Gastrocnemius medialis (tissue), 4 donors: ENCODE measurements at regions not wholly inside any gene's neighbourhood (a gene's known extent, or its start where the extent isn't known, plus 50 kb on each side); places are given as distances from the start of the nearest gene placed in this dataset.

Experiments
- ATAC-seq, 2 donors: fragments of 150-250 bp; one replicate each; pipeline ENCODE4 v1.9.1; 2016
- DNase-seq, 2 donors: peaks; one replicate each; pipeline ENCODE4 v3.0.0-alpha.2; 2019
- H3K27ac ChIP-seq, 4 donors: fragments of 200-600 bp; sonication (generic); 1 replicate in 1 of 4; 2 replicates in 3 of 4; pipeline ENCODE4 v1.5.1; 2016 to 2018; ENCODE audit warnings: mild to moderate bottlenecking in 2 of 4, moderate library complexity in 1 of 4
- H3K27me3 ChIP-seq, 3 donors: fragments of 200-600 bp; sonication (generic) in 2 of 3; 1 replicate in 1 of 3; 2 replicates in 2 of 3; pipeline versions ENCODE4 v1.5.1 to v1.6.0; 2016 to 2019; ENCODE audit warnings: mild to moderate bottlenecking in 1 of 3, moderate library complexity in 1 of 3
- H3K36me3 ChIP-seq, 2 donors: fragments of 200-600 bp; sonication (generic) in 1 of 2; one replicate each; pipeline ENCODE4 v1.5.1; 2017 to 2018
- H3K4me1 ChIP-seq, 2 donors: fragments of 200-600 bp; sonication (generic) in 1 of 2; one replicate each; pipeline ENCODE4 v1.5.1; 2016 to 2017; ENCODE audit warnings: mild to moderate bottlenecking in 2 of 2
- H3K4me3 ChIP-seq, 4 donors: fragments of 200-600 bp; sonication (generic) in 3 of 4; 1 replicate in 1 of 4; 2 replicates in 3 of 4; pipeline ENCODE4 v1.5.1; 2016 to 2019; ENCODE audit warnings: mild to moderate bottlenecking in 2 of 4
- H3K9me3 ChIP-seq, 3 donors: fragments of 200-600 bp; sonication (generic) in 2 of 3; 1 replicate in 1 of 3; 2 replicates in 2 of 3; pipeline ENCODE4 v1.5.1; 2016 to 2019
- CTCF ChIP-seq, 5 experiments: fragments of 450-650 bp in 3 of 5; fragments of 200-600 bp in 2 of 5; sonication (generic) in 2 of 5; IDR thresholded peaks in 4 of 5; conservative IDR thresholded peaks in 1 of 5; 1 replicate in 4 of 5; 2 replicates in 1 of 5; pipeline ENCODE4 v1.5.1; 2016 to 2019; ENCODE audit warnings: antibody characterized with exemption in 5 of 5, mild to moderate bottlenecking in 3 of 5, moderate library complexity in 3 of 5
- POLR2A ChIP-seq, 2 donors: fragments of 450-650 bp; IDR thresholded peaks; one replicate each; pipeline ENCODE4 v1.6.1; 2017; ENCODE audit warnings: antibody characterized with exemption in 2 of 2, mild to moderate bottlenecking in 2 of 2, moderate library complexity in 2 of 2
- in situ Hi-C, 4 donors: fragments of 200-750 bp; cut with MboI; loops; one replicate each; pipeline versions ENCODE4 v1.15.0 to v1.8.0; 2017; ENCODE audit warnings: low sequenced_read_pairs in 4 of 4
- intact Hi-C: fragments of 100-400 bp; cut with DNase I; formaldehyde crosslinking; loops from one replicate; pipeline ENCODE4 v1.15.1; 2023; ENCODE audit warnings: low total_unique reads

DNA sequence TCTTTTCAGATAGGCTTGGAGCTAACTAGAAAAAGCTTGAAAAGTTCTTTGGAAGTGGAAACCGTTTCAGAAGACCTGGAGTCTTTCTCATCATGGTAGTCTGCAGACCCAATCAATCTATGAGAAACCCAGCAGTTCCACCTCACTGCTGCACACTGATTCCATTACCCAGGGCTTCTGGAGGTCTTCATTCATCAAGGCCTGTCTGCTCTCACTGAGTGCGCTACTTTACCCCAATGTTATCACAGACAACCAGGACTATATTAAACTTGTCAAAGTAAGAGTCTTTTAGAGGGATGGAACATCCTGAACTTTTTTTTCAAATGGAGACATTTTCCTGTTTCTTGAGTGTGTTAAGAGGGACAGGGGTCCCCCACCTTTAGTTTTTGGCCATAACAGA lies 93.1 kb downstream of the BOD1 start:
- in situ Hi-C loops: no loop called here
- Histone ChIP-seq H3K27ac (no peak overlapping the region), H3K4me3 (no peak overlapping the region), H3K36me3 (no peaks in the 10 kb centered on the region), H3K9me3 (no peaks in the 10 kb centered on the region), H3K4me1 (no peaks in the 10 kb centered on the region), H3K27me3 (no peaks in the 10 kb centered on the region)
- no peak for ATAC-seq
- intact Hi-C loops: no loop called here
- TF ChIP-seq POLR2A (IDR thresholded peaks at IDR 0.05): no peak
- no peak for TF ChIP-seq CTCF (IDR thresholded peaks at IDR 0.05 in 4 of 5, conservative IDR thresholded peaks at IDR 0.05 in 1 of 5)
- DNase-seq: no peak

- intact Hi-C loops (no loop called here), in situ Hi-C loops (no loop called here)
- no peaks in the 10 kb centered on the region for H3K4me1 ChIP-seq
- H3K36me3 ChIP-seq: no peaks in the 10 kb centered on the region
- H3K9me3 ChIP-seq: no peaks in the 10 kb centered on the region
- H3K4me3 ChIP-seq: no peak overlapping the region
- DNase-seq (no peak), ATAC-seq (no peak)
- TF ChIP-seq POLR2A (IDR thresholded peaks at IDR 0.05) (no peak), CTCF (IDR thresholded peaks at IDR 0.05 in 4 of 5, conservative IDR thresholded peaks at IDR 0.05 in 1 of 5) (no peak)
- no peaks in the 10 kb centered on the region for H3K27me3 ChIP-seq
- peak overlapping the region in 1 of 4 donors; percentile 42 for H3K27ac ChIP-seq
Observed at GRCh38 chr5:173522518-173522917, 93.9 kb downstream of the BOD1 start.

- Histone ChIP-seq H3K4me1 (no peaks in the 10 kb centered on the region), H3K27me3 (no peaks in the 10 kb centered on the region), H3K9me3 (no peaks in the 10 kb centered on the region), H3K4me3 (no peak overlapping the region), H3K36me3 (no peaks in the 10 kb centered on the region), H3K27ac (no peak overlapping the region)
- intact Hi-C loops (no loop called here), in situ Hi-C loops (no loop called here)
- no peak for TF ChIP-seq CTCF (IDR thresholded peaks at IDR 0.05 in 4 of 5, conservative IDR thresholded peaks at IDR 0.05 in 1 of 5)
- TF ChIP-seq POLR2A (IDR thresholded peaks at IDR 0.05): no peak
- peak in 1 of 2 donors; percentile 11 for ATAC-seq
- no peak for DNase-seq
Observed at GRCh38 chr5:173518856-173519255, 97.6 kb downstream of the BOD1 start.

GRCh38 chr5:173517648-173518047 lies 98.8 kb downstream of the BOD1 start:
- Histone ChIP-seq H3K9me3 (no peaks in the 10 kb centered on the region), H3K27me3 (no peaks in the 10 kb centered on the region), H3K4me3 (no peak overlapping the region), H3K4me1 (no peaks in the 10 kb centered on the region), H3K27ac (no peak overlapping the region), H3K36me3 (no peaks in the 10 kb centered on the region)
- TF ChIP-seq POLR2A (IDR thresholded peaks at IDR 0.05): no peak
- TF ChIP-seq CTCF (IDR thresholded peaks at IDR 0.05 in 4 of 5, conservative IDR thresholded peaks at IDR 0.05 in 1 of 5): no peak
- no peak for ATAC-seq
- DNase-seq: no peak
- intact Hi-C loops (no loop called here), in situ Hi-C loops (no loop called here)

- DNase-seq (no peak), ATAC-seq (peak; percentile 58 to 72)
- intact Hi-C loops (no loop called here), in situ Hi-C loops (no loop called here)
- H3K36me3 ChIP-seq: no peaks in the 10 kb centered on the region
- no peak overlapping the region for H3K4me3 ChIP-seq
- H3K27ac ChIP-seq: no peak overlapping the region
- no peaks in the 10 kb centered on the region for H3K9me3 ChIP-seq
- H3K27me3 ChIP-seq: no peaks in the 10 kb centered on the region
- no peak for TF ChIP-seq CTCF (IDR thresholded peaks at IDR 0.05 in 4 of 5, conservative IDR thresholded peaks at IDR 0.05 in 1 of 5)
- TF ChIP-seq POLR2A (IDR thresholded peaks at IDR 0.05): no peak
- no peaks in the 10 kb centered on the region for H3K4me1 ChIP-seq
Observed at GRCh38 chr5:173515526-173515925, 100.9 kb downstream of the BOD1 start.
